ENCODE measurements at regions not wholly inside any gene's neighbourhood (a gene's known extent, or its start where the extent isn't known, plus 50 kb on each side); places are given as distances from the start of the nearest gene placed in this dataset.

DNA sequence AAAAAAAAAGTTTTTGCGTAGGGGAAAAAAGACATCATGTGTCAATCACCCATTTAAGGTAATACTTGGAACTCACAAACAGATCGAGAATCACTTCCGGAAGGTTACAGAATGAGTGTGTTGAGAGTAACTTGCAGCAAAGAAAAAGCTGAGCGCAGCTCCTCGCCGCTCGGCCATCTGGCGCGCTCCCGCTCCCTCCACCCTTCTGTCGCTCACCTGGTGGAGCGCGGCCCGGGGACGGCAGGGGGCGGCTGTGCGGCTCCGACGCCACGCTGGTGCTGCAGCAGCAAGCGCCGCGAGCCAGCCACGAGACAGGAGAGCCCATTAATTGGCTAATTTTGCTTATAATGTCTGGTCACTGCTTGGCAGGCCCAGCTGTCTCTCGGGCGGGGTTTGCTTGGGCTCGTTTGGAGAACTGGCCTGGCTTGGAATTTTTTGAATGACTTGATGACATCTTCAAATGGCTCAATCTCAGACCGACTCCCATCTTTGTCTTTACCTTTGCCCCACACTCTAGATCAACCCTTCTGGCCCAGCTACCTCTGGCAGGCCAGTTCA lies 601.8 kb downstream of the CCDC171 start:
- DNase-seq (ENCODE audit: low read depth in 2 of 2), result peak in 1 of 2 donors; percentile 20

DNA sequence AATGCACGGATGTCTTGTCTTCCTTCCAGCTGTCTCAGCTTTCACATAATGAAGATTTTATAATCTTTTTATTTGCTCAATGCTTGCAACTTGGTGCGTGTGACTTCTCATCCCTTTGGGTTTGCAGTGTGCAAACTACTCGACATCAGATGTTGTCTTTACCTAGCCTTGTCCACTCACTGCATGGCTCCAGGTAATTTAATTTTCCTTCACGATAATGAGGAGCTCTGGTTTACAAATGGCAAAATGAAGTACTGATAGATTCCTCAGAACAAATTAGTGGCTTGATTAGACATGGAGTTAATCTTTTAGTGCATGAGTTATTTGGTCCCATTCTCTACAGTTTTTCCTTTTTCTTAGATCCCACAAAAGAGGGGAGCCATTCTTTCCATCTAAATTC lies 603.0 kb downstream of the CCDC171 start:
- no peak for DNase-seq (ENCODE audit: low read depth in 2 of 2)

DNA sequence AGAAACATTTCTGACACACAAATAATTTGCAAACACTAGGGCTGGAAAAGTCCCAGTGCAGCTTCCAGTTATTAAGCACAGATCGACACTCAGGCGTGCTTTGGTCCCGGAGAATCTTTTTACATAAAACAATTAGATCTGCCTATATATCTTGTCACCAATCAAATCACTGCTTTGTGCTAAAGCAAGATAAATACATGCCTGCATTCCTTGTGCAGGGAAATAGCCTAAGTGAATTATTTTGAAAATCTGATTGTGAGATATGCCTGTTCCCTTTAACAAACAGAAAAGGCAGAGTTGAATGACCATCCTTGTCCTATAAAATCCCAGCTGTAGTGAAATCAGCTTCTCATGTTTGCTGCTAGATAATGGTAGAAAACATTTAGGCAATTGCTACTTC lies 604.4 kb downstream of the CCDC171 start:
- no peak for DNase-seq (ENCODE audit: low read depth in 2 of 2)

DNA sequence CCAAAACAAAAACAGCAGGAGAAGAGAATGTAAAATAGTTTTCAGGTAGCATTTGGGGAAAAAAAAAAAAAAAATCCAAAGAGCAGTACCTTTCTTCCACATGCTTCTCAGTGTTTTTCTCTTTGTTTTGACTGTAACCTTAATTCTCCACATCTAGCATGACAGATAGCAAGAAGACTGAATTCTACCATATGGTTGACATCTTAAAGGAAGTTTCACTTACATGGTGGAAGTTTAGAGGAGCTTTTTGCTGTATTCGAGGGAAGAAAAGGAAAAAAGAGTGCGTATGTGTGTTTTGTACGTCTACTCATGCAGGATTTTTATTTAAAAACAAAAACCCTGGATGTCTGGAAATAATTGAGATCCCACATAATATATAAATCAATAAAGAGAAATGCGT lies 604.8 kb downstream of the CCDC171 start:
- no peak for DNase-seq (ENCODE audit: low read depth in 2 of 2)

DNA sequence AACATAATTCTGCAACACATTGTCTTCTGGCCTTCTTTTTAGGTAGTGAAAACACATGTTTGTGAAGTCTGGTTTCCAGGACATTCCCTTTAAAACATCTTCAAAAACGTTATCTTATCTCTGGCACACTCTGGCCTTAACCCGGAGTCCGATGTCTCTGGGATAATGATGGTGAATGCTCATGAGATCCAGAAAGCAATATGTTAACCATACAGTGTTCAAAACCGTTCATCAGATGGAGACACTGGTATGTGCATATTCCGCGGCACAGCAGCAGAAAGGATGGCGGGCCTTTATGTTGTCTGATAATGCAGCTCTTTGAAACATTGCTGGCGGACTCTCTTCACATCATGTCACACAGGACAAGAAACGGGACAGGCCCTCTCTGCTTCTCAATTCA lies 605.2 kb downstream of the CCDC171 start:
- no peak for DNase-seq (ENCODE audit: low read depth in 2 of 2)

DNA sequence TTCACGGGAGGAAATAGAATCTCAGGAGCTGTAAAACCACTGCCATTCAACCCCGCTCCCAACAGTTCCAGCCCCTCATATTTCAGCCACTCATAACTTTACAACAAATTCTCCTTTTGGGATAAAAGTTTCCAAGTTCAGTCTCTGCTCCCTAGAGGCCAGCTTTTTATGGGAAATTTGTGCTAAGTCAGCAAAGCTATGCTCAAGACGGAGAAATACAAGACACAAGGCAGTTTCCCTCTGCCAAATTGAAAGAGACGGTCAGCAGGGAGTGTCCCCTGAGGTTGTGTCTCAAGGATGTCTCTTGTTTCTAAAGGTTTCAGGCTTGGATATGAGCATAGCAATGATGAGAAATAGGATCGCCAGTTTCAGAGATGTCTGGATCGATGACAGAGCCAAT lies 608.6 kb downstream of the CCDC171 start:
- DNase-seq (ENCODE audit: low read depth in 2 of 2), result no peak

DNA sequence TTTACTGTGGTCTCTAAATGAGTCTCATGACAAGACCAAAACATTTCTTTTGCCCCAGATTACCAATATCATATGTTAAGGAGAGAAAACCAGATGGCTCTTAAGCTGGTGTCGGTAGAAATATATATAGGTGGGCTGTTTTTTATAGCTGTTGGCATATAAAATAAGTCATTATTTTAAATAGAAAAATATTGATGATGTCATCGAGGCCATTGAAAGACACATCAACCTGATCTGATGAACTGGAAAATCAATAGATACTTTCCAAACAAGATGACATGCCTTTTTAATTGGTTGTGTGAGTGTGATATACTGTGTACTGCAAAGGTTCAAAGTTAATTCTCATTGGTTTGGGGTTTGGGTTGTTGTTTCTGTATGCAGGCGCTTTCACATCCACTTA lies 617.3 kb downstream of the CCDC171 start:
- no peak for DNase-seq (ENCODE audit: low read depth in 2 of 2)

DNA sequence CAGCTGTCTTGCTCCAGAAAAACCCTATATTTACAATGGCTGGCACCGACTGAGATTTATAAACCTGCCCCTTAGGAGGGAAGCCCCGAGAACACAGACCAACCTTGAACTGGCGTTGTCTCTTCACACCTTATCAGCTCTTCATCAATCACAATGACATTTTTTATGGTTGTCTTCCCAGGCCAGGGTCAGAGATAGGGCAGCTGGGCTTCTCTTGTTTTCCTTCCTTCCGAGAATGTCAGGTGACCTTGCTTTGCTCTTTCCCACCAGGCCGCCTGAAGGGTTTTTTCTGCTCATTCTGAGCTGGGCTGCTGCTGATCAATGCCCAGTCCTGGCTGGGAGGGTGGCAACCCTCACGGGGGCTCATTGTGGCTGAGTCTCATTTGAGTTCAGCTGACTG lies 619.1 kb downstream of the CCDC171 start:
- DNase-seq (ENCODE audit: low read depth in 2 of 2), result no peak

DNA sequence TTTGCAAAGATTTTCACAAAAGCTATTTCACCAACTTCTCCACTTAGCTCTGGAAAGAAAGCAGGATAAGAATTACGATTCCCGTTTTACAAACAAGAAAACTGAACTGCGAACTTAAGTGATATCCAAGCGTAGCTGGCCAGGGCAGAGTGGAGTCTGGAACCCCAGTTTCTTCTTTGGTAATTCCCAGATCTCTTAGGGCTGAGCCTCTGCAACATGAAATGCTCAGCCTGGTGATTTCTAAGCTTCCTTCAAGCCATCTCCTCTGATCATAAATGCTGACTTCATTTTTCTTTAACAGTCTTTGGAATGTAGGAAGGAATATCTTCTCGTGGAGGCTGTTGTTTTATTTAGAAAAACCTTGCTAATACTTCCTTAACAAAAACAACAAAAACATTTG lies 620.0 kb downstream of the CCDC171 start:
- DNase-seq (ENCODE audit: low read depth in 2 of 2), result no peak

DNA sequence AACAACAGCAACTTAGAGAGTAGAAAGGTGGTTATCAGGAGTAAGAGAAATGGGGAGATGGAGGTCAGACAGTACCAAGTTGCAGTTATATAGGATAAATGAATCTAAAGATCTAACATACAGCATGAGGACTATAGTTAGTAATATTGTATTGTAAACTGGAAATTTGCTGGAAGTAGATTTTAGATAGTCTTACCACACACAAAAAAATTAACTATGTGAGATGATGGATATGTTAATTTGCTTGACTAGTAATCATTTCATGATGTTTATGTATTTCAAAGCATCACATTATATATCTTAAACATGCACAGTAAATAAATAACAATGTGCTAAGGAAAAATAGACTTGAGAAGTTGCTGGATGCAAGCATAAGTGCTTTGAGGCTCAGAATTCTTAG lies 622.1 kb downstream of the CCDC171 start:
- no peak for DNase-seq (ENCODE audit: low read depth in 2 of 2)

DNA sequence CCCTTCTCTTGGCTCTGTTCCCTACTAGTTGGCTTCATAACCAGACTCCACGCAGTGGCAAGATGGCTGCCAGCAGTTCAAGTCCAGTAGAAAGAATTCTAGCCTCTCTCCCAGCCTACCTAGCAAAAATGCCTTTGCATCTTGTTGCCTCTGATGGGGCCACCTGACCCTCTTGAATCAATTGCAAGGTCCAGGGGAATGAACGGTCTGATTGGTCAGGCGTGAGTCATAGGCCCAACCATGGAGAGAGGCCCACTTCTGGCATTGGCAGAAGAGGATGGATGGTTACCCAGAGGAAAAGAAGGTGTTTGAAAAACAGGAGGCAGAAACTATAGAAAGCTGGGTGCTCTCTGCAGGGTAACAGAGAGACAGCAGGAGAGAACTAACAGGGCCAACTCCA lies 622.6 kb downstream of the CCDC171 start:
- no peak for DNase-seq (ENCODE audit: low read depth in 2 of 2)

DNA sequence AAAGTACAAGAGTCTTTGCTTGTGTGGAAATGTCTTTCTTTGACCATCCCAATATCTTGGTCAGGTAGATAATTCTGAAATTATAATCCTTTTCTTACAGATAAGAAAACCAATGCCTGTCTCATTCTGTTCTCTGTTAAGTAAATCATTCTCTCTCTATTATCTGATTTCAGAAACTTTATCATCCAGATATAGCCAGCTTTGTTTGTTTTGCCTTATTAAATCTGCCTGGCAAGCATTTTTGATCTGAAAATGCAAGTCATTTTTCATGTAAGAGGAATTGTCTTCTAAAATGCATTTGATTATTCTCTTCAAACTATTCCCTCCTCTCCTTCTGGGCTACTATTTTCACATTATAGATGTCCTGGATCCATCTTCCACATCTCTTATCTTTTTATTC lies 625.5 kb downstream of the CCDC171 start:
- DNase-seq (ENCODE audit: low read depth in 2 of 2), result no peak

DNA sequence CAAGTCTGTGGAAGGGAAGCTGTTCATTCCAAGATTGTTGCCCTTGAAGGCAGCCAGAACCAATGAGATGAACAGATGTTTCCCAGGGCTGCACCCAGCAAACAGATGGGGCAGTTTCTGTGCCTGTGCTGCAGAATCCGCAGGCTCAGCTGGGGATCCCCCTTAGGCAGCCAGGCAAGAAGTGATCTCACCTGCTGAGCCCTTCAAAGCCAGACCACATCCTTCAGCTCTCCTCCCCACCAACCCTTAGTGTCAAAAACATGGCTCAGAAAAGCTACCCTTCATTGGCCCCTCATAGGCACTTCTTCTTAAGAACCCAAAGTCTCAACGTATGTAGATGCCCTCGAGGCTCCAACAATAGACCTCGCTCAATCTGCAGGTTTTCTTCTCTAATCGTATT lies 626.7 kb downstream of the CCDC171 start:
- DNase-seq (ENCODE audit: low read depth in 2 of 2), result no peak

DNA sequence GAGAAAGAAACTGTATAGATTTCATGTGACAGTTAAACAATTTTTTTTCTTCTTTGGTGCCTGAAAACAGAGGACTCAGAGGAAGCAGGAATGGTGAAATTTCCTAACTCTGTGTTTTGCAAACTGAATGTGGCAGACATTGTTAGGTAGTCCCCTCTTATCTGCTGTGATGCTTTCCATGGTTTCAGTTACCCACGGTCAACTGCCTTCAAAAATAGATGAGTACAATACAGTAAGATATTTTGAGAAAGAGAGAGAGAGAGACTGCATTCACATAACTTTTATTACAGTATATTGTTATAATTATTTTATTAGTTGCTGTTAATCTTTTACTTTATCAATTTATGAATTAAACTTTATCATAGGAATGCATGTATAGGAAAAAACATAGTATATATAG lies 627.2 kb downstream of the CCDC171 start:
- DNase-seq (ENCODE audit: low read depth in 2 of 2), result no peak

DNA sequence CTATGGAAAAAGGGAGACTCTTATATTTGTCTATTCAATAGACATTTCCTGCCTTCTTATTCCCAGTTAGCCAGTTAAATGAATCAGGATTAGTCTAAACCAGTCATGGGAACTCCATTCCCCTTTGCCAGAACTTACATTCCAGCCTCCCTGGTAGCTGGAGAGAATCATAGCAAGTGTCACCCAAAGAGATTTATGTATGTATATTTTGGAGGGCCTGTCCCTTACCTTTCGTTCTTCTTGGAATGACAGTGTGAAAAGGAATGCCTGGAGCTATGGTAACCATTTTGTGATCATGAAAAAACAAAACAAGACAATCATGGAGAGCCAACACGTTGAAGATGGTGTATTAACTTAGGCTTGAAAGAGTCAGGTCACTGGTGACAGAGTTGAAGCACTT lies 627.7 kb downstream of the CCDC171 start:
- no peak for DNase-seq (ENCODE audit: low read depth in 2 of 2)

DNA sequence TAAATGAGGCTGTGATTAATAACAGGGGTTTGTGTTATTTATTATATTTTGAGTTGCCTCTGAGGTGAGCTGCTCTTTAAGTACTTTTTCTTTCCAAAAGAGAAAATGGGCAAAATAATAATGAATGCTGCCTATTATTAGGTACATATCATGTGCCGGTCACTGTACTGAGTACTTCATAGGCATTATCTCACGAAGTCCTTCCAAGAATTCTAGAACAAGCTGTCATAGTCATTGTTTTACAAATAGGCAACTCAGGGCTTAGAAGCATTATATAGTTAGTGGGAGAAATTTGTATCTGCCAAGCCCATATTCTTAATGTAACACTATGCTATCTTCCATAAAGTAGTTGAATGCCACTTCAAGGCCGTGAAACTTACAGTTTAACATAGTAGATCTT lies 628.7 kb downstream of the CCDC171 start:
- DNase-seq (ENCODE audit: low read depth in 2 of 2), result no peak

DNA sequence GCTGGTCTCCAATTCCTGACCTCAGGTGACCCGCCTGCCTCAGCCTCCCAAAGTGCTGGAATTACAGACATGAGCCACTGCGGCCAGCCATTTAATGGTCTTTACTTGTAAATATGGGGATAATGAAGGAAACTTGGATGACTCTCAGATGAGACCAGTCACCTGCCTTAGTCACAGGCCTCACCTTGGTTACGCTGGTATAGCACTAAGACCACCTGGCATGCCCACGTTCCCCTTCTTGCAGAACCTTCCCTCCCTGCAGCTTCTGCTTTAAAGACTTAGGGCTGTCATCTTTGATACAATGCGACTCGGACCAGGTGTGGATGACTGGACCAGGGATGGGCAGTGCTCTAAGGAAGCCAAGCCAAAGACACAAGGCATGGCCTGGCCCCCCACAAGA lies 629.9 kb downstream of the CCDC171 start:
- DNase-seq (ENCODE audit: low read depth in 2 of 2), result no peak

DNA sequence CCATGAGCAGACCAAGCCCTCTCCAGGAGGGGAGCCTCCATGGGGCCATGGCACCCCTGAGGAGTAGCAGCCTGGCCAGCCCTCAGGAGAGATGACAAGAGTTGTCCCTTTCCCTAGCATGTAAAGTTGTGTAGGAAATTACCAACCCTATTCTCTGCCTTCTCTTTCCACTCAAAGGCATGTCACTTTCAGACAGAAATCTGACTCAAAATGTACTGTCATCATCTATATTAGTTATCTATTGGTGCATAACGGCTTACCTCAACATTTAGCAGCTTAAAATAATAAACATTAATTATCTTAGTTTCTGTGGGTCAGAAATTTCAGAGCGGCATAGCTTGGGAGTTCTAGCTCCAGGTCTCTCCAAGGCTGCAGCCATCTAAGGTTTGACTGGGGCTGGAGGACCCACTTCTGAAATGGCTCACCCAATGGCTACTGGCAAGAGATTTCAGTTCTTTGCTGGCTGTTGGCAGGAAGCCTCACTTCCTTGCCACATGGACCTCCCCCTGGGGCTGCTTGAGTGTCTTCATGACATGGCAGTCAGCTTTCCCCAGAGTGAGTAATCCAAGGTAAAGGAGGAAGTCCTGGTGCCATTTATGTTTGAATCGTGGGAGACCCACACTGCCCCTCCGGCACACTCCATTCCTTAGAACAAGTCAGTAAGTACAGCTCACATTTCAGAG lies 632.3 kb downstream of the CCDC171 start:
- no peak for DNase-seq (ENCODE audit: low read depth in 2 of 2)

DNA sequence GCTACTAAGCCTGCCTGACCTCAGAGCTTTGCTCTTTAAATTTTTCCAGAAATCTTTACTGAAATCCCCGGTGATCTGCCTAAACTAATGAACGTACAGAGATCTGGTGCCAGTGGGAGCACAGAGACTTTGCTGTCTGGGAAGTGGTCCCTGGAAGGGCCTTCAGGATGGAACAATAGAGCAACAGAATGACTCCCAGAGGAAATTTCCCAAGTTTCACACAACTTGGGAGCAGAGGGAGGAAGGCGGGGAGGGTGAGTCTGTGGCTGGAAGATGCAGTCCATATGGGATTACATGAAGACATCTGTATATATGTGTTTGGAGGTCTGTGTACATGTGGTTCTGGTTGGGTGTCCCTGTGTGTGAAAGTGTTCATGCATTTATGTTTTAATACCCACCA lies 638.3 kb downstream of the CCDC171 start:
- no peak for DNase-seq (ENCODE audit: low read depth in 2 of 2)

DNA sequence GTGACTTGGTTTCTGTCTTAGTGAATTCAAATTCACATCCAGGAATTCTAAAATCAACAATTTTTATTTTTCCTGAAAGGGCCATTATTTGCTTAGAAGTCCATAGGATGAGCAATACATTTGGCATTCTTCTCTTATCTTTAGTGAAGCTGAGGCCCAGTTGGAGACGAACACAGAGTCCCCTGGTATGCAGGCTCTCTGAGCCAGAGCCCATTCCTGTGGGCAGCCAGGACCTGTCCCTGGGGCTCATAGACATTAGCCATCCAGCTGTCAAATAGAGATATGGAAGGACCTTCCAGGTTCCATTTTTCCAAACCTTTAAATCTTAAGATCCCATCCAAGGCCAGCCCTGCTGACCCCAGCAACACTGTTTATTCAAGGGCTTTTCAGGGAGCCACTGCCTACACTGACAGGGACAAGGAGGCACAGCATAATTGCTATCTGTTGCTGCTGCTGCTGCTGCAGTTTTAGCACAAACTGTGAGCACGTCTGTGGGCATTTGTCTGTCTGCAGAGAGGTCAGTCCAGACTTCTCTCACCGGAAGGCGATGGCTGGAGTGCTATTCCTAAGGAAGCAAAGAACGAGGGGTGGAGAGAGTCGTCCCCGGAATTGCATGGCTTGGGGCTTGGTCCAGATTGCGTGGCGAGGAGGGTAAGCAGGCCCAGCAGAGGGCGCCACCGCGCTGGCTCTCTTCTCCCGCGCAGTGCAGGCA lies 639.0 kb downstream of the CCDC171 start:
- peak in 1 of 2 donors; percentile 9 for DNase-seq (ENCODE audit: low read depth in 2 of 2)

DNA sequence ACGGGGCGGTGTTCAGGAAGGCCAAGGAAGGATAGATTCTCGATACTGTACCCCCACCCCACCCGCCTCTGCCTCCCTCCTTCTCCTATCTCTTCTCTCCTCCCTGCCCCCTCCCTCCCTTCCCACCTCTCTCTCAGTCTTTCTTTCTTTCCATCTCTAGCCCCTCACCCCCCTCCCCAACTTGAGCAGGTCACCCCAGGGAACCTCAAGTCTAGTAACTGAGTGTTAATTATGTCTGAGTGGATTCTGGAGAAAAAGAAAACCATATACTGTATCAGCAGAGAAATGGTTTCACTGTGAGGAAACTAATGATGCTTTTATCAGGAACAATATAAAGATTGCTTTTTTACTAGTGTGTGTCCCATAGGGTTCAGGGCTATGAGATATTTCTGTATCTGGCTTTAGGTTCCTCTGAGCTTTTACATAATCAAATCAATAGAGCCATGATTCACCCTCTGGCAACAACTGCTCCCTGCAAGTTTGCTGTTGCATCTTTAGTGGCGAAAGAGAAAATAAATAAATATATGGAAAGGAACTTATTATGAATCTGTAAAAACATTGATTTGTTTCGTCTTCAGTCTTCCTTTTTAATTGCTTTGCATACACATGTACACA lies 639.7 kb downstream of the CCDC171 start:
- DNase-seq (ENCODE audit: low read depth in 2 of 2), result no peak

DNA sequence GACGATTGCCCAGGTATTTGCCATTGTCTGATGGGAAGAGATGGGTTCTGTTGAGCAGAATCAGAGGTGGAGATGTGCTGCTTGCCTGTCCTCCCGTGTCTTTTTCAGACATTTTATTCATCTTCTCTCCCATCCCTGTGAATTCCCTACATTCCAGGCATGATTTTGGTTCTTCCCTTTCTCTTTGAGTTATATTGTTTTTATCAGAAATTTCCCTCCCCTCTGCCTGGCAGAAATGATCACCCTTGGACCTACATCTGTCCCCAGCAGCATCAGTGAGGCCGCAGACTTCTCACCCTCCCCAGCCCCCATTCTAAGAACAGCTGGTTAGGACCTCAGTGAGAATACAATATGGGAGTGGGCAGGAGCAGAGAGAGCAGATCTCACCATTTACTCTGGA lies 640.2 kb downstream of the CCDC171 start:
- DNase-seq (ENCODE audit: low read depth in 2 of 2), result no peak

DNA sequence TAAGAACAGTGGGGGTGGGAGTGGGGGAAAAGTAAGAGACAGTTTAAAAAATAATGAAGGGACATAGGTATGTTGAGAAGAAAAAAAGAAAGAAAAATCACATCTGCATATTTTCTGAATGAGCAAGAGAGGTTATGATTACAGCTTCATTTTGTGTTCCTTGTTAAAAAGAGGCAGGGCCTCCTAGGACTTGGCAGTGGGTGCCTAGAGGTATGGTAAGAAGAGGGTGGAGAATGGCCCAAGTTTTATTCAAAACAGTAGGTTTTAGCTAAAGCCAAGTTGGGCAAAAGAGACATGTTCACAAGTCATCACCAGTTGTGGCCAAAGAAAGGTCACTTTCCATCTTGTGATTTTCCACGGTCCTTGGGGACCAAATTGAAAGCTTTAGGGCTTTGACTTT lies 643.4 kb downstream of the CCDC171 start:
- DNase-seq (ENCODE audit: low read depth in 2 of 2), result no peak
